GM23248 (cell line): ENCODE measurements at regions not wholly inside any gene's neighbourhood (a gene's known extent, or its start where the extent isn't known, plus 50 kb on each side); places are given as distances from the start of the nearest gene placed in this dataset.

Experiments used
- EZH2 ChIP-seq: fragments of 200-600 bp; sonication (generic); IDR thresholded peaks from 2 replicates; pipeline ENCODE4 v1.6.1; 2018; ENCODE audit warnings: antibody characterized with exemption, mild to moderate bottlenecking; ENCODE audit not compliant: insufficient read depth, poor library complexity, severe bottlenecking
- EZH2phosphoT487 ChIP-seq: fragments of 200-600 bp; sonication (generic); IDR thresholded peaks from 2 replicates; pipeline ENCODE4 v1.6.1; 2018; ENCODE audit warnings: antibody characterized with exemption, moderate library complexity, mild to moderate bottlenecking, low read depth; ENCODE audit not compliant: insufficient read depth

- no peak for TF ChIP-seq EZH2
- TF ChIP-seq EZH2phosphoT487 = no peak
Observed at GRCh38 chr11:134837166-134837886, 425.3 kb upstream of the B3GAT1 start.
